Gastrocnemius medialis (tissue), 4 donors: ENCODE measurements at regions not wholly inside any gene's neighbourhood (a gene's known extent, or its start where the extent isn't known, plus 50 kb on each side); places are given as distances from the start of the nearest gene placed in this dataset.

ENCODE experiments used
- ATAC-seq, 2 donors: fragments of 150-250 bp; one replicate each; pipeline ENCODE4 v1.9.1; 2016
- DNase-seq, 2 donors: peaks; one replicate each; pipeline ENCODE4 v3.0.0-alpha.2; 2019
- H3K27ac ChIP-seq, 4 donors: fragments of 200-600 bp; sonication (generic); 1 replicate in 1 of 4; 2 replicates in 3 of 4; pipeline ENCODE4 v1.5.1; 2016 to 2018; ENCODE audit warnings: mild to moderate bottlenecking in 2 of 4, moderate library complexity in 1 of 4
- H3K27me3 ChIP-seq, 3 donors: fragments of 200-600 bp; sonication (generic) in 2 of 3; 1 replicate in 1 of 3; 2 replicates in 2 of 3; pipeline versions ENCODE4 v1.5.1 to v1.6.0; 2016 to 2019; ENCODE audit warnings: mild to moderate bottlenecking in 1 of 3, moderate library complexity in 1 of 3
- H3K36me3 ChIP-seq, 2 donors: fragments of 200-600 bp; sonication (generic) in 1 of 2; one replicate each; pipeline ENCODE4 v1.5.1; 2017 to 2018
- H3K4me1 ChIP-seq, 2 donors: fragments of 200-600 bp; sonication (generic) in 1 of 2; one replicate each; pipeline ENCODE4 v1.5.1; 2016 to 2017; ENCODE audit warnings: mild to moderate bottlenecking in 2 of 2
- H3K4me3 ChIP-seq, 4 donors: fragments of 200-600 bp; sonication (generic) in 3 of 4; 1 replicate in 1 of 4; 2 replicates in 3 of 4; pipeline ENCODE4 v1.5.1; 2016 to 2019; ENCODE audit warnings: mild to moderate bottlenecking in 2 of 4
- H3K9me3 ChIP-seq, 3 donors: fragments of 200-600 bp; sonication (generic) in 2 of 3; 1 replicate in 1 of 3; 2 replicates in 2 of 3; pipeline ENCODE4 v1.5.1; 2016 to 2019
- POLR2A ChIP-seq, 2 donors: fragments of 450-650 bp; IDR thresholded peaks; one replicate each; pipeline ENCODE4 v1.6.1; 2017; ENCODE audit warnings: antibody characterized with exemption in 2 of 2, mild to moderate bottlenecking in 2 of 2, moderate library complexity in 2 of 2
- in situ Hi-C, 4 donors: fragments of 200-750 bp; cut with MboI; loops; one replicate each; pipeline versions ENCODE4 v1.15.0 to v1.8.0; 2017; ENCODE audit warnings: low sequenced_read_pairs in 4 of 4
- intact Hi-C: fragments of 100-400 bp; cut with DNase I; formaldehyde crosslinking; loops from one replicate; pipeline ENCODE4 v1.15.1; 2023; ENCODE audit warnings: low total_unique reads
- TF ChIP-seq, protein P1 (sequence below), 5 experiments: fragments of 450-650 bp in 3 of 5; fragments of 200-600 bp in 2 of 5; sonication (generic) in 2 of 5; IDR thresholded peaks in 4 of 5; conservative IDR thresholded peaks in 1 of 5; 1 replicate in 4 of 5; 2 replicates in 1 of 5; pipeline ENCODE4 v1.5.1; 2016 to 2019; ENCODE audit warnings: antibody characterized with exemption in 5 of 5, mild to moderate bottlenecking in 3 of 5, moderate library complexity in 3 of 5

DNA sequence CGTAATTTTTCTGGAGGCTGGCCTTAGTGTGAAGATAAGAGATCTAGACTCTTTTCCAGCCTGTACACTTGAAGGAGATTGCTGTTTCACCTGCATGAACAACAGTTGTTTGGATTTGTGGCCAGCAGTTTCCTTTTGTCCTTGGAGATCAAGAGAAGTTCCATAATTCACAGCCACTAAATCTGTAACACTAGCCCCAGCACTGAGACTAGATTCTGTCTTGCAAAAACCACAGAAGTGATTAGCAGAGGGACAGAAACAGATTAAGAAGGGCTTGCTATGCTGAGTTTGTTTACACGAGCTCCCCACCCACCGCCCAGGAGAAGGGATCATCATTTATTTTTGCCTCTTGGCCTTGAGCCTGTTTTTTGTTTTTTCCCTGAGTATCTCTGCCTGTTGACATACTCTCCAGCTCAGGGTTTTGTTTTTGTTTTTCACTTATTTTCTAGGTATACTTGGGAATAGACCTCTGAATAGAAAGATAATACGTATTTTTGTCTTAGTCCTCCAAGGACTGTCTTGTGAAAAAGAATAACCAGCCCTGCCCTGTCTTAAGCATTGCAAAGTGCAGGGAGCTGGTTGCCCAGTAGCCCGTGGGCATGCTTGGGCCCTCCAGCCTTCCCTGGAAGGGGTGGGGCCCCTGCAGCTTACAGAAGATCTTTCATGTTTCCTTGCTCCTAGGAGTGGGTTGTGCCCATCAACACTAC lies 93.1 kb upstream of the SOX4 start:
- ATAC-seq = peak; percentile 46 to 88
- DNase-seq = peak in 1 of 2 donors; percentile 14
- intact Hi-C loops = no loop called here
- H3K4me3 ChIP-seq = no peak overlapping the region
- TF ChIP-seq, protein P1, sequence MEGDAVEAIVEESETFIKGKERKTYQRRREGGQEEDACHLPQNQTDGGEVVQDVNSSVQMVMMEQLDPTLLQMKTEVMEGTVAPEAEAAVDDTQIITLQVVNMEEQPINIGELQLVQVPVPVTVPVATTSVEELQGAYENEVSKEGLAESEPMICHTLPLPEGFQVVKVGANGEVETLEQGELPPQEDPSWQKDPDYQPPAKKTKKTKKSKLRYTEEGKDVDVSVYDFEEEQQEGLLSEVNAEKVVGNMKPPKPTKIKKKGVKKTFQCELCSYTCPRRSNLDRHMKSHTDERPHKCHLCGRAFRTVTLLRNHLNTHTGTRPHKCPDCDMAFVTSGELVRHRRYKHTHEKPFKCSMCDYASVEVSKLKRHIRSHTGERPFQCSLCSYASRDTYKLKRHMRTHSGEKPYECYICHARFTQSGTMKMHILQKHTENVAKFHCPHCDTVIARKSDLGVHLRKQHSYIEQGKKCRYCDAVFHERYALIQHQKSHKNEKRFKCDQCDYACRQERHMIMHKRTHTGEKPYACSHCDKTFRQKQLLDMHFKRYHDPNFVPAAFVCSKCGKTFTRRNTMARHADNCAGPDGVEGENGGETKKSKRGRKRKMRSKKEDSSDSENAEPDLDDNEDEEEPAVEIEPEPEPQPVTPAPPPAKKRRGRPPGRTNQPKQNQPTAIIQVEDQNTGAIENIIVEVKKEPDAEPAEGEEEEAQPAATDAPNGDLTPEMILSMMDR (IDR thresholded peaks at IDR 0.05 in 4 of 5, conservative IDR thresholded peaks at IDR 0.05 in 1 of 5) = no peak
- TF ChIP-seq POLR2A (IDR thresholded peaks at IDR 0.05) = no peak
- no peaks in the 10 kb centered on the region for H3K36me3 ChIP-seq
- no peaks in the 10 kb centered on the region for H3K9me3 ChIP-seq
- in situ Hi-C loops = no loop called here
- H3K27me3 ChIP-seq = no peaks in the 10 kb centered on the region
- H3K4me1 ChIP-seq = peaks cover 20 to 24% of the 10 kb centered on the region in 2 donors
- peak overlapping the region; percentile 44 to 61 (median 60) for H3K27ac ChIP-seq

DNA sequence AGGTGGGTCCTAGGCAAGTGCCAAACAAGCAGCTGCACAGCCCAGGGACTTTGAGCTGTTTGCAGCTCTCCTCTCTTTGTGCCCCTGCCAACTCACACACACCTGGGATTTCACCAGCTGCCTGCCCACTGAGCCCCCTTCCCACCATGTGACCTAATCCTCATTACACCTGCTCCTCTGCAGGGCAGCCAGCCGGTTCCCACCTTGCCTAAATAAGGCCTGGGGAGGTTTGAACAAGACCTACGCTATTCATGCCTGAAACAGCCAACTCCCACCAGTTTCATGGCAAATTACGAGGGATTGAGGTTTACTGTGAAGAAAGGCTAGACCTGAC lies 92.6 kb upstream of the SOX4 start:
- in situ Hi-C loops (no loop called here), intact Hi-C loops (no loop called here)
- Histone ChIP-seq H3K4me1 (peaks cover 20 to 24% of the 10 kb centered on the region in 2 donors), H3K9me3 (no peaks in the 10 kb centered on the region), H3K36me3 (no peaks in the 10 kb centered on the region), H3K27me3 (no peaks in the 10 kb centered on the region), H3K4me3 (no peak overlapping the region), H3K27ac (peak overlapping the region in 3 of 4 donors; percentile 59 to 61 (median 60))
- no peak for TF ChIP-seq POLR2A (IDR thresholded peaks at IDR 0.05)
- TF ChIP-seq, protein P1 (IDR thresholded peaks at IDR 0.05 in 4 of 5, conservative IDR thresholded peaks at IDR 0.05 in 1 of 5) = no peak
- ATAC-seq (no peak), DNase-seq (no peak)

DNA sequence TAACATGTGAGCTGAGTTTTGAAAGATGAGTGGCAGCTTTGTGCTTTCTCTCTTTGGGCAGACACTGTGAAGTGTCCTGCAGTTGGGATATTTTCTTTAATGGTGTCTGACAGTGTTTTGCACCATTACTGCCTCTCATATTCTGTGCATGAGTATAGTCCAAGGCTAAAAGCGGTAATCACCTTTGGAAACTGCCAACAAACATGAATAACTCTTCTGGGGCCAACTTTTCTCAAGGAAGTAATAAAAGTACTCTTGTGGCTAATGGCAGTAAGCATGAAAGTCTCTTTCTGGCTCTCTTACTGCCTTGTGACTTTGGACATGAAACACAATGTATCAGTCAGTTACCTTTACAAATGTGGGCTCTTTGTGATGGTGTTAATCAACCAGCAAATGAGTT lies 91.7 kb upstream of the SOX4 start:
- in situ Hi-C loops = no loop called here
- no peaks in the 10 kb centered on the region for H3K27me3 ChIP-seq
- peak in 1 of 2 donors; percentile 77 for ATAC-seq
- no peaks in the 10 kb centered on the region for H3K9me3 ChIP-seq
- TF ChIP-seq POLR2A (IDR thresholded peaks at IDR 0.05) = no peak
- TF ChIP-seq, protein P1 (IDR thresholded peaks at IDR 0.05 in 4 of 5, conservative IDR thresholded peaks at IDR 0.05 in 1 of 5) = no peak
- intact Hi-C loops = no loop called here
- peaks cover 20 to 24% of the 10 kb centered on the region in 2 donors for H3K4me1 ChIP-seq
- no peak for DNase-seq
- H3K27ac ChIP-seq = peak overlapping the region in 3 of 4 donors; percentile 7 to 61 (median 59)
- H3K4me3 ChIP-seq = no peak overlapping the region
- H3K36me3 ChIP-seq = no peaks in the 10 kb centered on the region

DNA sequence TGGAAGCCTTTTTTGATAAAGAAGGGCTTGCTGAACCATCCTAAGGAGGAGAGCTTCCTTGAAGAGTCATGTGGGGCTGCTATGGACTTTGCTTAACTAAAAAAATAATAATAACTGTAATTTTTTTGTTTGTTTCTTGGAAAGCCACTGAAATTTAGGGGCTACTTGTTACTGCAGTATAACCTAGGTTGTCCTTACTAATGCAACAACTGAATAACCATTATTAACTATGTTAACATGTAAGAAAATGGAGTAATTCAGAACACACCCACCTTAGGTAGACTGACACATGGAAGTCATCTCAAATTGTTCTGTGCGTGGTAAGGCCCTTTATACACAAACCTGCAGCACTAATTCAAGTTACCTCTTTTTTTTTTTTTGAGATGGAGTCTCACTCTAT lies 90.9 kb upstream of the SOX4 start:
- DNase-seq = no peak
- Histone ChIP-seq H3K27ac (no peak overlapping the region), H3K4me3 (no peak overlapping the region), H3K4me1 (peaks cover 20 to 24% of the 10 kb centered on the region in 2 donors), H3K27me3 (no peaks in the 10 kb centered on the region), H3K9me3 (no peaks in the 10 kb centered on the region), H3K36me3 (no peaks in the 10 kb centered on the region)
- intact Hi-C loops = no loop called here
- ATAC-seq = no peak
- no peak for TF ChIP-seq POLR2A (IDR thresholded peaks at IDR 0.05)
- TF ChIP-seq, protein P1 (IDR thresholded peaks at IDR 0.05 in 4 of 5, conservative IDR thresholded peaks at IDR 0.05 in 1 of 5) = no peak
- in situ Hi-C loops = no loop called here

DNA sequence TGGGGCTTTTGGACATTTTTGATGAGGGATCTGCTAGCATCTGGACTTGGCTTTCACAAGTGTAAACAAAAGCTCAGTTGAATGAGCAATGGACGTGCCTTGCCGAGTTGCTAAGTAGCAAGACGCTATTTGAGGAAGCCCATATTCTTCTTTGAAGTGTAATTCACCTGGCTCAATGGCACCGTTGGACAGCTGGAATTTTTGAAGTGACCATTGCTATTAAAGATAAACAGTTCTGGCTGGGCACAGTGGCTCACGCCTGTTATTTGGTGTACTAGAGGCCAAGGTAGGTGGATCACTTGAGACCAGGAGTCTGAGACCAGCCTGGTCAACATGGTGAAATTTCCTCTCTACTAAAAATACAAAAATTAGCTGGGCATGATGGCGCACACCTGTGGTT lies 88.8 kb upstream of the SOX4 start:
- H3K4me3 ChIP-seq = no peak overlapping the region
- H3K4me1 ChIP-seq = peaks cover 20 to 24% of the 10 kb centered on the region in 2 donors
- intact Hi-C loops = no loop called here
- H3K27me3 ChIP-seq = no peaks in the 10 kb centered on the region
- H3K36me3 ChIP-seq = no peaks in the 10 kb centered on the region
- DNase-seq = no peak
- TF ChIP-seq POLR2A (IDR thresholded peaks at IDR 0.05) = no peak
- TF ChIP-seq, protein P1 (IDR thresholded peaks at IDR 0.05 in 4 of 5, conservative IDR thresholded peaks at IDR 0.05 in 1 of 5) = no peak
- no peak for ATAC-seq
- no peaks in the 10 kb centered on the region for H3K9me3 ChIP-seq
- no peak overlapping the region for H3K27ac ChIP-seq
- in situ Hi-C loops = no loop called here
